Upper lobe of left lung (tissue), 4 donors: ENCODE measurements at regions not wholly inside any gene's neighbourhood (a gene's known extent, or its start where the extent isn't known, plus 50 kb on each side); places are given as distances from the start of the nearest gene placed in this dataset.

ENCODE experiments used
- CTCF ChIP-seq, 6 experiments: fragments of 450-650 bp in 4 of 6; fragments of 200-600 bp in 2 of 6; sonication (generic) in 2 of 6; IDR thresholded peaks; one replicate each; pipeline ENCODE4 v1.5.1; 2016 to 2019; ENCODE audit warnings: antibody characterized with exemption in 6 of 6
- POLR2A ChIP-seq, 4 donors: fragments of 450-650 bp; IDR thresholded peaks; one replicate each; pipeline ENCODE4 v1.5.1; 2016 to 2017; ENCODE audit warnings: antibody characterized with exemption in 4 of 4, mild to moderate bottlenecking in 2 of 4

DNA sequence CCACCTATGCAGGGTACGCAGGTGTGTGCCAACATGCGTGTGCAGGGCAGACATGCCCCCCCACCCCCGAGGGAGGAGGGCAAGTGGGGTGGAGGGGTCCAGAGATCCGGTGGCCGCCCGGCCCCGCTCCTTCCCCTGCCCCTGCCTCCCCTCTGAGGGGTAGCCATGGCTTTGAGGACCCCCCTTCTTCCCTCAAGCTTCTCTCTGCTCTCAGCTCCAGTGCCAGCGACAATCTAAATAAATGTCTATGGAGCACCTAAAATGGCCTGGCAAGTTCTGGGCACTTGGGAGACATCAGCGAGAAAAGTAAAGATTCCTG lies 91.9 kb downstream of the ZFP36L2 start:
- TF ChIP-seq POLR2A (IDR thresholded peaks at IDR 0.05) (no peak), CTCF (IDR thresholded peaks at IDR 0.05) (no peak)
